Progenitor cell of endocrine pancreas (in vitro differentiated cells): ENCODE measurements at regions not wholly inside any gene's neighbourhood (a gene's known extent, or its start where the extent isn't known, plus 50 kb on each side); places are given as distances from the start of the nearest gene placed in this dataset.

ENCODE experiments used
- DNase-seq: peaks from one replicate; pipeline ENCODE4 v3.0.0; 2021; ENCODE audit warnings: low spot score; ENCODE audit not compliant: unreplicated experiment
- H3K27ac Mint-ChIP-seq: 2 replicates; pipeline ENCODE4 v1.8.0; 2021; ENCODE audit warnings: mild to moderate bottlenecking, moderate library complexity, mixed read lengths
- H3K27me3 Mint-ChIP-seq: 2 replicates; pipeline ENCODE4 v1.8.0; 2021; ENCODE audit warnings: mixed read lengths
- H3K36me3 Mint-ChIP-seq: 2 replicates; pipeline ENCODE4 v1.8.0; 2022; ENCODE audit warnings: mixed read lengths; ENCODE audit not compliant: insufficient read depth
- H3K4me1 Mint-ChIP-seq: 2 replicates; pipeline ENCODE4 v1.8.0; 2021; ENCODE audit warnings: low read depth, mixed read lengths
- H3K4me3 Mint-ChIP-seq: 2 replicates; pipeline ENCODE4 v1.8.0; 2021; ENCODE audit warnings: low read depth, mild to moderate bottlenecking, moderate library complexity, mixed read lengths
- H3K9me3 Mint-ChIP-seq: 2 replicates; pipeline ENCODE4 v1.8.0; 2021; ENCODE audit warnings: low read depth, mixed read lengths
- TF ChIP-seq, protein P1 (sequence below): fragments of 200-600 bp; sonication (generic); IDR thresholded peaks from one replicate; pipeline ENCODE4 v1.5.0; 2021; ENCODE audit warnings: antibody characterized with exemption, mild to moderate bottlenecking; ENCODE audit not compliant: unreplicated experiment

DNA sequence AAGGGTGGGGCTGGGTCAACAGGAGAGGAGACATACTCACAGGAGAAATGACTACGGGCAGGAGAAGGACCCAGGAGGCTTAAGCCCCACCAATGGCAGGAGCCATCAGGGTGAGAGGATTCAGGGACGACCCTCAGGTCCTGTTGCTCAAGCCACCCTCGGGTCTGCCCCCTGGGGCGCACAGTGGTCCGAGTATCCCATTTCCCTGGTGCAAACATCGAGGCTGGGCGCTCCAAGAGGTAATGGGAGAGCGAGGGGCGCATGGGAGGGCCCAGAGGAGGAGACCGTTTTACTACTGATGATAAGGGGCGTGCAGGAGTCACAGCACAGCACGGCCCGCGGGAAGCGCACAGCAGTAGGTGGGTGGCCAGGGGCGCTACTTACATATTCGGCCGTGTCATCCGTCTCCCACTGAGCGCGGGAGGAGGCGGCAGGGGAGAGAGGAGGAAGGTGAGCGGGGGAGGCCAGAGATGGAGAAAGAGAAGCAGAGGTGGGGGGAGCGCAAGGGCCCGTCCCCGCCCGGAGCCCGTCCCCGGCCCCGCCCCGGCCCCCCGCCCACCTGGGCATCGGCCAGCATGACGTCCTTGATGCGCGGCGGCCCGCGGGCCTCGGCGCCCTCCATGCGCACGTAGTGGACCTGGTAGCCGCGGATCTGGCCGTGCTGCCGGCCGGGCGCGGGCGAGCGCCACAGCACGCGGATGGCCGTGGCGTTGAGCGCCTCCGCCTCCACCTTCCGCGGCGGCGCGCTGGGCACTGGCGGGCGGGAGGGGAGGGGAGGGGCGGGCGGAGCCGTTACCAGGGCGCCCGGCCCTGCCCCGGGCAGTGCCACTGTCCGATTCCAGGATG is 111.5 kb downstream of the PTPRS start:
- TF ChIP-seq, protein P1, sequence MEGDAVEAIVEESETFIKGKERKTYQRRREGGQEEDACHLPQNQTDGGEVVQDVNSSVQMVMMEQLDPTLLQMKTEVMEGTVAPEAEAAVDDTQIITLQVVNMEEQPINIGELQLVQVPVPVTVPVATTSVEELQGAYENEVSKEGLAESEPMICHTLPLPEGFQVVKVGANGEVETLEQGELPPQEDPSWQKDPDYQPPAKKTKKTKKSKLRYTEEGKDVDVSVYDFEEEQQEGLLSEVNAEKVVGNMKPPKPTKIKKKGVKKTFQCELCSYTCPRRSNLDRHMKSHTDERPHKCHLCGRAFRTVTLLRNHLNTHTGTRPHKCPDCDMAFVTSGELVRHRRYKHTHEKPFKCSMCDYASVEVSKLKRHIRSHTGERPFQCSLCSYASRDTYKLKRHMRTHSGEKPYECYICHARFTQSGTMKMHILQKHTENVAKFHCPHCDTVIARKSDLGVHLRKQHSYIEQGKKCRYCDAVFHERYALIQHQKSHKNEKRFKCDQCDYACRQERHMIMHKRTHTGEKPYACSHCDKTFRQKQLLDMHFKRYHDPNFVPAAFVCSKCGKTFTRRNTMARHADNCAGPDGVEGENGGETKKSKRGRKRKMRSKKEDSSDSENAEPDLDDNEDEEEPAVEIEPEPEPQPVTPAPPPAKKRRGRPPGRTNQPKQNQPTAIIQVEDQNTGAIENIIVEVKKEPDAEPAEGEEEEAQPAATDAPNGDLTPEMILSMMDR: no peak
- no peaks in the 10 kb centered on the region for H3K27me3 Mint-ChIP-seq
- H3K27ac Mint-ChIP-seq: no peak overlapping the region
- H3K4me1 Mint-ChIP-seq: no peaks in the 10 kb centered on the region
- no peak for DNase-seq
- H3K36me3 Mint-ChIP-seq: peaks cover 24% of the 10 kb centered on the region
- no peaks in the 10 kb centered on the region for H3K9me3 Mint-ChIP-seq
- H3K4me3 Mint-ChIP-seq: no peak overlapping the region

GRCh38 chr19:5228490-5228889 is 112.1 kb downstream of the PTPRS start:
- Mint-ChIP-seq H3K27ac (no peak overlapping the region), H3K27me3 (no peaks in the 10 kb centered on the region), H3K4me1 (no peaks in the 10 kb centered on the region), H3K9me3 (no peaks in the 10 kb centered on the region), H3K36me3 (peaks cover 24% of the 10 kb centered on the region), H3K4me3 (no peak overlapping the region)
- DNase-seq: no peak
- TF ChIP-seq, protein P1: no peak

DNA sequence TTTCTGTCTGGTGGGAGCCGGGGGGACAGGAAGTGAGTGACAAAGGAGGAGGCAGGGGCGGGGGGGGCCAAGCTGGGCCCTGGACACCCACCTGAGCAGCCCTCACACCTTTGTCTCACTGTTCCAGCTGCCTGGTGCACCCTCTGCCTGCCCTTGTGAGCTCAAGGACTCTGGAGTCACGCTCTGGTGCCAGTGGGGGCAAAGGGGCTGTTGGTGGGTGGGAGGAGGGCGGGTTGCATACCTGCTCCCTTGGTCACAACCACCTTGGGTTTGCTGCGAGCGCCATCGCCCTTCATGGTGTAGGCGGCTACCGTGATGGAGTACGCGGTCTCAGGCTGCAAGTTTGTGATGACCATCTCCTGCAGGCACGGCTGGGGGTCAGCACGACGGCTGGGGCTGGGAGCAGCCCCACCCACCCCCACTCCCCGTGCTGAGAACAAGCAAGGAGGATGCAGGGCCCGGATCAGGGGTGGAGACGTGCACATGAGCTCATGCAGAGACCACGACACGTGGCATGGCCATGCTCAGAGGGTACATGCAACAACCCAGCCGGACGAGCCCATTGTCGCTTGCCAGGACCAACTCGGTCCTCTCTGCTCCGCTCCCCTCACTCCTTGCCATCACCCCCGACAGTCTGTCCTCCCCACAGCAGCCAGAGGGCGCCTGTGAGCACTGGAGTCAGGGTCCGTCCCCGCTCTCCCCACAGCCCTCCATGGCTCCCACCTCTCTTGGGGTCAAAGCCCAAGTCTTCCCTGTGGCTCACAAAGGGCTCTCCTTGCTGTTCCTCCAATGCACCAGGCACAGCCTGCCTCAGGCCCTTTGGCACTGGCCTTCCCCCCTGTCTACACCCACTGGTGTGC is 114.9 kb downstream of the PTPRS start:
- no peaks in the 10 kb centered on the region for H3K4me1 Mint-ChIP-seq
- peak; percentile 20 for DNase-seq
- no peak overlapping the region for H3K4me3 Mint-ChIP-seq
- H3K27ac Mint-ChIP-seq: peak overlapping the region; percentile 29
- TF ChIP-seq, protein P1: peak; percentile 50
- H3K27me3 Mint-ChIP-seq: no peaks in the 10 kb centered on the region
- no peaks in the 10 kb centered on the region for H3K9me3 Mint-ChIP-seq
- H3K36me3 Mint-ChIP-seq: peaks cover 27% of the 10 kb centered on the region

- no peak overlapping the region for H3K4me3 Mint-ChIP-seq
- H3K27me3 Mint-ChIP-seq: no peaks in the 10 kb centered on the region
- H3K27ac Mint-ChIP-seq: peak overlapping the region; percentile 27
- no peaks in the 10 kb centered on the region for H3K9me3 Mint-ChIP-seq
- no peak for DNase-seq
- TF ChIP-seq, protein P1: no peak
- no peaks in the 10 kb centered on the region for H3K4me1 Mint-ChIP-seq
- peaks cover 26% of the 10 kb centered on the region for H3K36me3 Mint-ChIP-seq
Measured at GRCh38 chr19:5224480-5224879, 116.1 kb downstream of the PTPRS start.

- Mint-ChIP-seq H3K36me3 (peaks cover 25% of the 10 kb centered on the region), H3K27ac (no peak overlapping the region), H3K4me3 (no peak overlapping the region), H3K27me3 (no peaks in the 10 kb centered on the region), H3K4me1 (no peaks in the 10 kb centered on the region), H3K9me3 (no peaks in the 10 kb centered on the region)
- no peak for DNase-seq
- TF ChIP-seq, protein P1: no peak
Measured at GRCh38 chr19:5222821-5223321, 117.7 kb downstream of the PTPRS start.
